ENCODE measurements at regions not wholly inside any gene's neighbourhood (a gene's known extent, or its start where the extent isn't known, plus 50 kb on each side); places are given as distances from the start of the nearest gene placed in this dataset.

DNA sequence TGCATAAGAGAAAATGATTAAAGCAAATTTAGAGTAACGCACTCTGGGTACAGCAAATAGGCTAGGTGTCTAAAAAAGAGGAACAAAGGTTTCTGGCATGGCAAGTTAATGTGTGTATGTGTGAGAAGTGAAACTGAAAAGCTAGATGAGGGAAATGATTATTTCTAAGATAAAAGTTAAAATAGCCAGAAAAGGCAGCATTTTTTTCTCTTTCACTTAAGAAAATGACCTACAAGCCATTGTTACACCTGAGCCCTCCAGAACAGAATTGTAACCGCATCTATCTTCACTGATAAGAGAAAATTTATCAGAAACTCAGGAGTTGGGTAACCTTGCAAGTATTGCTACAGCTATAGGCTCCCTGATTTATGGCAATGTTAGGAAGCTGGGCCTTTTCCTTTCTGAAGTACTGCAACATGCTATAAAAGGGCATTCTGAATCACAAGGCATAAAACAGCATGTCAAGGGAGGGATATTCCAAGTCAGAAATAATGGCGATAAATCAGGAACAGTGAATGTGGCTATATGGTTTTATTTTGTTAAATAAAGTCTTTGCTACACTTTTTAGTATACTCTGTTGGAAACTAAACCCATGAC lies 395.3 kb downstream of the TBC1D32 start:
- TF ChIP-seq, protein P1, sequence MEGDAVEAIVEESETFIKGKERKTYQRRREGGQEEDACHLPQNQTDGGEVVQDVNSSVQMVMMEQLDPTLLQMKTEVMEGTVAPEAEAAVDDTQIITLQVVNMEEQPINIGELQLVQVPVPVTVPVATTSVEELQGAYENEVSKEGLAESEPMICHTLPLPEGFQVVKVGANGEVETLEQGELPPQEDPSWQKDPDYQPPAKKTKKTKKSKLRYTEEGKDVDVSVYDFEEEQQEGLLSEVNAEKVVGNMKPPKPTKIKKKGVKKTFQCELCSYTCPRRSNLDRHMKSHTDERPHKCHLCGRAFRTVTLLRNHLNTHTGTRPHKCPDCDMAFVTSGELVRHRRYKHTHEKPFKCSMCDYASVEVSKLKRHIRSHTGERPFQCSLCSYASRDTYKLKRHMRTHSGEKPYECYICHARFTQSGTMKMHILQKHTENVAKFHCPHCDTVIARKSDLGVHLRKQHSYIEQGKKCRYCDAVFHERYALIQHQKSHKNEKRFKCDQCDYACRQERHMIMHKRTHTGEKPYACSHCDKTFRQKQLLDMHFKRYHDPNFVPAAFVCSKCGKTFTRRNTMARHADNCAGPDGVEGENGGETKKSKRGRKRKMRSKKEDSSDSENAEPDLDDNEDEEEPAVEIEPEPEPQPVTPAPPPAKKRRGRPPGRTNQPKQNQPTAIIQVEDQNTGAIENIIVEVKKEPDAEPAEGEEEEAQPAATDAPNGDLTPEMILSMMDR (IDR thresholded peaks at IDR 0.05): no peak
- TF ChIP-seq POLR2A (IDR thresholded peaks at IDR 0.05): no peak

Measured in heart left ventricle (tissue), 13 donors.